Fibroblast of lung (primary cell): ENCODE measurements at regions not wholly inside any gene's neighbourhood (a gene's known extent, or its start where the extent isn't known, plus 50 kb on each side); places are given as distances from the start of the nearest gene placed in this dataset.

Experiments used
- DNase-seq, 2 donors: peaks; one replicate each; pipeline versions ENCODE4 v3.0.0 to v3.0.0-alpha.2; 2010; ENCODE audit warnings: low read depth in 2 of 2
- H2AFZ ChIP-seq: 2 replicates; pipeline ENCODE4 v1.5.1; 2012; ENCODE audit warnings: low read length, control low read depth, inconsistent platforms
- H3K27ac ChIP-seq: 2 replicates; pipeline ENCODE4 v1.5.1; 2011; ENCODE audit warnings: low read length, control low read depth; ENCODE audit not compliant: insufficient read depth
- H3K27me3 ChIP-seq: 2 replicates; pipeline ENCODE4 v1.5.1; 2011; ENCODE audit warnings: mild to moderate bottlenecking, low read length; ENCODE audit not compliant: control insufficient read depth, insufficient read depth
- H3K36me3 ChIP-seq: 2 replicates; pipeline ENCODE4 v1.5.1; 2011; ENCODE audit warnings: low read length; ENCODE audit not compliant: control insufficient read depth, insufficient read depth
- H3K4me1 ChIP-seq: 2 replicates; pipeline ENCODE4 v1.5.1; 2011; ENCODE audit warnings: low read length; ENCODE audit not compliant: control insufficient read depth, insufficient read depth; ENCODE audit errors: extremely low read depth
- H3K4me2 ChIP-seq: 2 replicates; pipeline ENCODE4 v1.5.1; 2011; ENCODE audit warnings: low read length, control low read depth; ENCODE audit not compliant: insufficient read depth; ENCODE audit errors: extremely low read depth
- H3K4me3 ChIP-seq, 4 experiments: fragments of 200-600 bp in 1 of 4; sonication (generic) in 1 of 4; replicated peaks in 1 of 4; 2 replicates each; pipeline ENCODE4 v1.5.1; 2011 to 2016; ENCODE audit warnings: low read length in 4 of 4, low read depth in 3 of 4, mild to moderate bottlenecking in 3 of 4, control low read depth in 2 of 4, inconsistent platforms in 1 of 4, mixed read lengths in 1 of 4; ENCODE audit not compliant: insufficient read depth in 1 of 4; ENCODE audit errors: control extremely low read depth in 1 of 4
- H3K79me2 ChIP-seq: 2 replicates; pipeline ENCODE4 v1.5.1; 2012; ENCODE audit warnings: mild to moderate bottlenecking, low read length, inconsistent platforms; ENCODE audit not compliant: control insufficient read depth, insufficient read depth
- H3K9ac ChIP-seq: 2 replicates; pipeline ENCODE4 v1.5.1; 2011; ENCODE audit warnings: mild to moderate bottlenecking, low read length, control low read depth; ENCODE audit not compliant: insufficient read depth
- H3K9me3 ChIP-seq: 2 replicates; pipeline ENCODE4 v1.5.1; 2012; ENCODE audit warnings: low read depth, low read length; ENCODE audit not compliant: control insufficient read depth, insufficient read depth
- H4K20me1 ChIP-seq: 2 replicates; pipeline ENCODE4 v1.5.1; 2011; ENCODE audit warnings: low read length; ENCODE audit not compliant: control insufficient read depth, insufficient read depth; ENCODE audit errors: extremely low read depth
- CTCF ChIP-seq, 2 donors: IDR thresholded peaks in 1 of 2; conservative IDR thresholded peaks in 1 of 2; 1 replicate in 1 of 2; 2 replicates in 1 of 2; pipeline ENCODE4 v1.5.1; 2011 to 2012; ENCODE audit warnings: low read length in 2 of 2, control low read depth in 1 of 2, inconsistent platforms in 1 of 2, low read depth in 1 of 2, mild to moderate bottlenecking in 1 of 2
- EZH2 ChIP-seq: IDR thresholded peaks from 2 replicates; pipeline ENCODE4 v1.5.1; 2012; ENCODE audit warnings: low read length, control low read depth, mild to moderate bottlenecking; ENCODE audit errors: missing control alignments

- H3K4me1 ChIP-seq = no peaks in the 10 kb centered on the region
These were observed 307.9 kb upstream of the POU3F2 start for GRCh38 chr6:98526465-98526864.

GRCh38 chr6:98529364-98529763 is 305.0 kb upstream of the POU3F2 start:
- TF ChIP-seq CTCF (conservative IDR thresholded peaks at IDR 0.05 in 1 of 2, IDR thresholded peaks at IDR 0.05 in 1 of 2; ENCODE audit: low read depth in 1 of 2, low read length in 2 of 2) (no peak), EZH2 (no peak)
- H3K36me3 ChIP-seq = no peaks in the 10 kb centered on the region
- H3K4me2 ChIP-seq = no peak overlapping the region
- no peak overlapping the region for H2AFZ ChIP-seq
- DNase-seq = no peak
- H3K9me3 ChIP-seq = no peaks in the 10 kb centered on the region
- no peaks in the 10 kb centered on the region for H3K4me1 ChIP-seq
- H3K79me2 ChIP-seq = no peaks in the 10 kb centered on the region
- no peak overlapping the region for H3K27ac ChIP-seq
- no peak overlapping the region for H3K9ac ChIP-seq
- H3K27me3 ChIP-seq = no peaks in the 10 kb centered on the region
- H4K20me1 ChIP-seq = no peaks in the 10 kb centered on the region
- no peak overlapping the region for H3K4me3 ChIP-seq

More at GRCh38 chr6:98526465-98526864, 307.9 kb upstream of the POU3F2 start:
- Histone ChIP-seq H3K36me3 (no peaks in the 10 kb centered on the region), H3K27ac (no peak overlapping the region), H3K9me3 (no peaks in the 10 kb centered on the region), H2AFZ (no peak overlapping the region), H4K20me1 (no peaks in the 10 kb centered on the region), H3K4me2 (no peak overlapping the region), H3K9ac (no peak overlapping the region), H3K27me3 (no peaks in the 10 kb centered on the region), H3K4me3 (no peak overlapping the region), H3K79me2 (no peaks in the 10 kb centered on the region)
- DNase-seq = no peak
- TF ChIP-seq CTCF (conservative IDR thresholded peaks at IDR 0.05 in 1 of 2, IDR thresholded peaks at IDR 0.05 in 1 of 2; ENCODE audit: low read depth in 1 of 2, low read length in 2 of 2) (no peak), EZH2 (no peak)

GRCh38 chr6:98530732-98531131 is 303.6 kb upstream of the POU3F2 start:
- Histone ChIP-seq H3K4me1 (no peaks in the 10 kb centered on the region), H3K27ac (no peak overlapping the region), H3K79me2 (no peaks in the 10 kb centered on the region), H4K20me1 (no peaks in the 10 kb centered on the region), H3K27me3 (no peaks in the 10 kb centered on the region), H3K4me3 (no peak overlapping the region), H3K9me3 (no peaks in the 10 kb centered on the region), H2AFZ (no peak overlapping the region), H3K9ac (no peak overlapping the region), H3K4me2 (no peak overlapping the region), H3K36me3 (no peaks in the 10 kb centered on the region)
- DNase-seq = no peak
- TF ChIP-seq EZH2 (no peak), CTCF (conservative IDR thresholded peaks at IDR 0.05 in 1 of 2, IDR thresholded peaks at IDR 0.05 in 1 of 2; ENCODE audit: low read depth in 1 of 2, low read length in 2 of 2) (no peak)
